CD14-positive monocyte (primary cell): ENCODE measurements at regions not wholly inside any gene's neighbourhood (a gene's known extent, or its start where the extent isn't known, plus 50 kb on each side); places are given as distances from the start of the nearest gene placed in this dataset.

Experiments
- DNase-seq, 3 donors: peaks; one replicate each; pipeline ENCODE4 v3.0.0-alpha.2; 2011 to 2022
- H2AFZ ChIP-seq: 2 replicates; pipeline ENCODE4 v1.6.0; 2012; ENCODE audit warnings: mild to moderate bottlenecking, low read depth, low read length, inconsistent platforms; ENCODE audit not compliant: insufficient read depth, poor library complexity, severe bottlenecking
- H3K27ac ChIP-seq, 2 donors: 1 replicate in 1 of 2; 2 replicates in 1 of 2; pipeline ENCODE4 v1.5.1; 2012 to 2013; ENCODE audit warnings: low read length in 2 of 2, control low read depth in 1 of 2, inconsistent platforms in 1 of 2, low read depth in 1 of 2, mild to moderate bottlenecking in 1 of 2
- H3K27me3 ChIP-seq, 2 donors: one replicate each; pipeline versions ENCODE4 v1.6.0 to v1.6.1; 2011 to 2013; ENCODE audit warnings: low read length in 2 of 2; ENCODE audit not compliant: control insufficient read depth in 2 of 2, insufficient read depth in 2 of 2
- H3K36me3 ChIP-seq, 2 donors: replicated peaks in 1 of 2; 1 replicate in 1 of 2; 2 replicates in 1 of 2; pipeline versions ENCODE4 v1.5.1 to v1.6.1; 2012 to 2013; ENCODE audit warnings: low read length in 2 of 2, control low read depth in 1 of 2, inconsistent platforms in 1 of 2, mild to moderate bottlenecking in 1 of 2; ENCODE audit not compliant: insufficient read depth in 2 of 2, control insufficient read depth in 1 of 2
- H3K4me1 ChIP-seq, 2 donors: 1 replicate in 1 of 2; 2 replicates in 1 of 2; pipeline versions ENCODE4 v1.5.1 to v1.6.1; 2012 to 2013; ENCODE audit warnings: low read length in 2 of 2, control low read depth in 1 of 2, inconsistent platforms in 1 of 2, mild to moderate bottlenecking in 1 of 2, moderate library complexity in 1 of 2; ENCODE audit not compliant: insufficient read depth in 2 of 2, control insufficient read depth in 1 of 2
- H3K4me2 ChIP-seq: replicated peaks from 2 replicates; pipeline ENCODE3; 2012; ENCODE audit warnings: low read length, moderate library complexity, mild to moderate bottlenecking; ENCODE audit not compliant: poor library complexity, severe bottlenecking; ENCODE audit errors: extremely low read depth
- H3K4me3 ChIP-seq, 3 experiments: fragments of 200-600 bp in 1 of 3; sonication (generic) in 1 of 3; replicated peaks in 1 of 3; 1 replicate in 2 of 3; 2 replicates in 1 of 3; pipeline ENCODE4 v1.5.1; 2011 to 2013; ENCODE audit warnings: low read length in 3 of 3, mild to moderate bottlenecking in 3 of 3, control low read depth in 2 of 3, low read depth in 2 of 3, inconsistent platforms in 1 of 3, moderate library complexity in 1 of 3
- H3K79me2 ChIP-seq: 2 replicates; pipeline ENCODE4 v1.6.0; 2012; ENCODE audit warnings: mild to moderate bottlenecking, control low read depth, inconsistent platforms, low read length, moderate library complexity; ENCODE audit not compliant: insufficient read depth
- H3K9ac ChIP-seq: 2 replicates; pipeline ENCODE4 v1.6.0; 2017; ENCODE audit warnings: low read length, mild to moderate bottlenecking; ENCODE audit not compliant: insufficient read depth, poor library complexity, severe bottlenecking
- H3K9me3 ChIP-seq, 2 donors: replicated peaks in 1 of 2; 1 replicate in 1 of 2; 2 replicates in 1 of 2; pipeline versions ENCODE4 v1.5.1 to v1.6.1; 2012 to 2013; ENCODE audit warnings: low read length in 2 of 2, control low read depth in 1 of 2; ENCODE audit not compliant: control insufficient read depth in 1 of 2, insufficient read depth in 1 of 2
- H4K20me1 ChIP-seq: 2 replicates; pipeline ENCODE4 v1.6.0; 2012; ENCODE audit warnings: mild to moderate bottlenecking, low read length, control low read depth, moderate library complexity; ENCODE audit not compliant: insufficient read depth
- H3K27ac Mint-ChIP-seq, 7 donors: one replicate each; pipeline ENCODE4 v1.8.0; 2020; ENCODE audit warnings: mild to moderate bottlenecking in 7 of 7, mixed read lengths in 7 of 7, moderate library complexity in 6 of 7, inconsistent platforms in 2 of 7
- H3K27me3 Mint-ChIP-seq, 3 donors: one replicate each; pipeline ENCODE4 v1.8.0; 2021 to 2022; ENCODE audit warnings: low read depth in 3 of 3, mild to moderate bottlenecking in 3 of 3, mixed read lengths in 3 of 3, moderate library complexity in 3 of 3, inconsistent platforms in 1 of 3
- H3K36me3 Mint-ChIP-seq, 2 donors: one replicate each; pipeline ENCODE4 v1.8.0; 2020; ENCODE audit warnings: mixed read lengths in 2 of 2, inconsistent platforms in 1 of 2, mild to moderate bottlenecking in 1 of 2
- H3K4me1 Mint-ChIP-seq: one replicate; pipeline ENCODE4 v1.8.0; 2020; ENCODE audit warnings: mild to moderate bottlenecking, mixed read lengths
- H3K4me3 Mint-ChIP-seq, 2 donors: one replicate each; pipeline ENCODE4 v1.8.0; 2020; ENCODE audit warnings: mild to moderate bottlenecking in 2 of 2, mixed read lengths in 2 of 2, moderate library complexity in 1 of 2
- H3K9me3 Mint-ChIP-seq, 7 donors: one replicate each; pipeline ENCODE4 v1.8.0; 2020 to 2022; ENCODE audit warnings: mixed read lengths in 7 of 7, mild to moderate bottlenecking in 6 of 7, moderate library complexity in 6 of 7, inconsistent platforms in 2 of 7
- WGBS: methylation state at CpG from one replicate; pipeline ENCODE4 v1.1.5; 2013; ENCODE audit warnings: missing lambda C conversion rate; ENCODE audit not compliant: insufficient coverage; 5-methylcytosine and 5-hydroxymethylcytosine counted together
- intact Hi-C, 2 donors: fragments of 100-400 bp; cut with micrococcal nuclease; formaldehyde crosslinking; loops; one replicate each; pipeline versions ENCODE4 v1.15.0 to v1.15.1; 2023
- TF ChIP-seq, protein P1 (sequence below): fragments of 200-600 bp; IDR thresholded peaks from one replicate; pipeline ENCODE4 v1.8.0; 2022; ENCODE audit warnings: antibody characterized with exemption, mild to moderate bottlenecking

DNA sequence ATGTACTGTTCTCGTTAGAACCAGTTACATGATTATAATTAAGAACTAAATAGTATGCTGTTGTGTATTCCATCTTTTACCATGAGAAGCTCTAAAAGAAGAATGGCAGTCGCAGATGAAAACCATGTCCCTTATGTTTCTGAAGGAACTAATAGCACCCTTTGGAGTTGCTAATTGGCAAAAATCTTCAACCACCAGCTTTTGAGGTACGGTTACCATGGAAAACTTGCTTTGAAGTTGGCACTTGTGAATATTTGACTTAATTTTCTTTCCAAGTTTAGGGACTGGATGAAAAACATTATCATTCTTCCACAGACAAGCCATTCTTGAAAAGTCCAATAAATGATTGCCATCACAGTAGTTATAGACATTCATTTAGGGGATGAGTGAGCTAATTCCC lies 666.6 kb upstream of the ROBO1 start:
- no peaks in the 10 kb centered on the region for H3K4me1 ChIP-seq
- no peaks in the 10 kb centered on the region for H3K27me3 ChIP-seq
- intact Hi-C loops = no loop called here
- H3K36me3 Mint-ChIP-seq = no peaks in the 10 kb centered on the region
- peaks cover 0 to 6% (median under 1%) of the 10 kb centered on the region in 7 donors for H3K9me3 Mint-ChIP-seq
- no peaks in the 10 kb centered on the region for H3K4me1 Mint-ChIP-seq
- TF ChIP-seq, protein P1, sequence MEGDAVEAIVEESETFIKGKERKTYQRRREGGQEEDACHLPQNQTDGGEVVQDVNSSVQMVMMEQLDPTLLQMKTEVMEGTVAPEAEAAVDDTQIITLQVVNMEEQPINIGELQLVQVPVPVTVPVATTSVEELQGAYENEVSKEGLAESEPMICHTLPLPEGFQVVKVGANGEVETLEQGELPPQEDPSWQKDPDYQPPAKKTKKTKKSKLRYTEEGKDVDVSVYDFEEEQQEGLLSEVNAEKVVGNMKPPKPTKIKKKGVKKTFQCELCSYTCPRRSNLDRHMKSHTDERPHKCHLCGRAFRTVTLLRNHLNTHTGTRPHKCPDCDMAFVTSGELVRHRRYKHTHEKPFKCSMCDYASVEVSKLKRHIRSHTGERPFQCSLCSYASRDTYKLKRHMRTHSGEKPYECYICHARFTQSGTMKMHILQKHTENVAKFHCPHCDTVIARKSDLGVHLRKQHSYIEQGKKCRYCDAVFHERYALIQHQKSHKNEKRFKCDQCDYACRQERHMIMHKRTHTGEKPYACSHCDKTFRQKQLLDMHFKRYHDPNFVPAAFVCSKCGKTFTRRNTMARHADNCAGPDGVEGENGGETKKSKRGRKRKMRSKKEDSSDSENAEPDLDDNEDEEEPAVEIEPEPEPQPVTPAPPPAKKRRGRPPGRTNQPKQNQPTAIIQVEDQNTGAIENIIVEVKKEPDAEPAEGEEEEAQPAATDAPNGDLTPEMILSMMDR = no peak
- no CpG with 5 or more reads among the region's 3 CpGs for WGBS
- H3K27me3 Mint-ChIP-seq = no peaks in the 10 kb centered on the region
- H3K4me3 Mint-ChIP-seq = no peak overlapping the region
- H4K20me1 ChIP-seq = no peaks in the 10 kb centered on the region
- peaks cover 0 to 6% of the 10 kb centered on the region in 2 donors for H3K9me3 ChIP-seq
- H3K36me3 ChIP-seq = no peaks in the 10 kb centered on the region
- no peak for DNase-seq
- no peak overlapping the region for H3K4me3 ChIP-seq
- H3K9ac ChIP-seq = no peak overlapping the region
- no peak overlapping the region for H2AFZ ChIP-seq
- H3K27ac ChIP-seq = no peak overlapping the region
- no peak overlapping the region for H3K4me2 ChIP-seq
- H3K79me2 ChIP-seq = no peaks in the 10 kb centered on the region
- H3K27ac Mint-ChIP-seq = no peak overlapping the region

DNA sequence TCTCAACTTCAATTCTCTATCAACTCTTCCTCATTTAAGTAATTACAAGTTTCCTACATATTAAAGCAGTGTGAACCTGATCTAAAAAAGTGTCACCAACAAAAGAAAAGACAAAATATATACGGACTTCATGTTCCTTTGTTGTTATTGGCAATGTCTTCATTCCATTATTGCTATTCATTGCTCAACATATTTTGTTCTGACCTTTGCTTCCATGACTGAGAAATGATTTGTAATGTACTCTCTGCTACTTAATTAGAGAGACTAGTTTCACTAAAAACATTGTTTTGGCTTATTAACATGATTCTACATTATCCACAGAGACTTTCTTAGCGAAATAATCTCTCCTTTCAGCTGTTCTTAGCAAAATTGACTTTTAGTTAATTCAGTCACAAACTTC lies 657.2 kb upstream of the ROBO1 start:
- intact Hi-C loops = no loop called here
- H3K36me3 Mint-ChIP-seq = no peaks in the 10 kb centered on the region
- no peaks in the 10 kb centered on the region for H3K4me1 ChIP-seq
- H3K9me3 Mint-ChIP-seq = peaks cover 0 to 8% (median 1%) of the 10 kb centered on the region in 7 donors
- H3K9ac ChIP-seq = no peak overlapping the region
- DNase-seq = no peak
- no peaks in the 10 kb centered on the region for H4K20me1 ChIP-seq
- no peaks in the 10 kb centered on the region for H3K36me3 ChIP-seq
- H3K27me3 Mint-ChIP-seq = no peaks in the 10 kb centered on the region
- no peak overlapping the region for H3K27ac Mint-ChIP-seq
- H3K4me1 Mint-ChIP-seq = no peaks in the 10 kb centered on the region
- no peak overlapping the region for H3K4me3 Mint-ChIP-seq
- H3K4me3 ChIP-seq = no peak overlapping the region
- H3K27me3 ChIP-seq = no peaks in the 10 kb centered on the region
- no CpG with 5 or more reads among the region's 2 CpGs for WGBS
- no peaks in the 10 kb centered on the region for H3K79me2 ChIP-seq
- TF ChIP-seq, protein P1 = no peak
- H3K4me2 ChIP-seq = no peak overlapping the region
- no peak overlapping the region for H3K27ac ChIP-seq
- H3K9me3 ChIP-seq = no peaks in the 10 kb centered on the region
- no peak overlapping the region for H2AFZ ChIP-seq
